ENCODE measurements at regions not wholly inside any gene's neighbourhood (a gene's known extent, or its start where the extent isn't known, plus 50 kb on each side); places are given as distances from the start of the nearest gene placed in this dataset.

GRCh38 chr10:78277314-78278057 is 243.8 kb downstream of the RPS24 start:
- Histone ChIP-seq H3K36me3 (ENCODE audit: control insufficient read depth, insufficient read depth, low read length) (no peaks in the 10 kb centered on the region), H3K4me3 (ENCODE audit: low read depth, low read length) (no peak overlapping the region), H3K27me3 (ENCODE audit: control insufficient read depth, insufficient read depth, low read length) (peaks cover 3% of the 10 kb centered on the region)
- DNase-seq (ENCODE audit: low read depth) = no peak
- no peak for TF ChIP-seq CTCF (IDR thresholded peaks at IDR 0.05; ENCODE audit: insufficient read depth, low read length, poor library complexity, severe bottlenecking)

DNA sequence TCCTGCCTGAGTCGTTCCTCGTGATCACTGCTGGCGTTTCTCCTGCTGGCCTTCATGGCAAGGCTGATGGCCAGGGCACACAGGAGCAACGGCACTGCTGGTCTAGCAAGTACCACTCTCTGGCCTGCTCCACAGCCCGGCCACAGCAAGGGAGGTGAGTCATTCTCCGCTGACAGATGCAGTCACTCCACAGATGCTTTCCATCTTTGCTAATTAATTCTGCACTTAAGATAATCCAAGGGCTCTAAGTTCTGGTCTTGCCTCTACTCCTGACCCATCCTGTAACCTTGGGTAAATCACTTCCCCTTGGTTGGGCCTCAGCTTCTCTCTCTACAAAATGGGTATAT is 244.4 kb downstream of the RPS24 start:
- Histone ChIP-seq H3K4me3 (ENCODE audit: low read depth, low read length) (no peak overlapping the region), H3K27me3 (ENCODE audit: control insufficient read depth, insufficient read depth, low read length) (peaks cover 5% of the 10 kb centered on the region), H3K36me3 (ENCODE audit: control insufficient read depth, insufficient read depth, low read length) (no peaks in the 10 kb centered on the region)
- no peak for DNase-seq (ENCODE audit: low read depth)
- no peak for TF ChIP-seq CTCF (IDR thresholded peaks at IDR 0.05; ENCODE audit: insufficient read depth, low read length, poor library complexity, severe bottlenecking)

DNA sequence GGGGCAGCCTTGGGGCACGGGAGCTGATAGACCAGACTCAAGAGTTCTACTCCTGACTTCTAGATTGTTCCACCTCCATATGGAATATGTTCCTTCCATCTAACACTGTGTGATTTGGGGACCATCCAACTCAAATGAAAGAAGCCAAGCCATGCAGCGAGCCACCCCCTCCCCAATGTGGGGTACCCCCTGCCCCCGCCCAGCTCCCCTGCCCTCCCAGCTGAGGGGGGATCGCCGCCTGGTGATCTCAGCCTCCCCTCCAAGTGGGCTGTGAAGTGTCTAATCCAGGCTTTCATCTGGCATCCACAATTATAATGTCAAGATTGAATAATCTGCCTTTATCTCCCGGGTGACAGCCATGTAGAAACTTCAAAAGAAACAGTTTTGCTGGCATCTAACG is 246.1 kb downstream of the RPS24 start:
- Histone ChIP-seq H3K36me3 (ENCODE audit: control insufficient read depth, insufficient read depth, low read length) (no peaks in the 10 kb centered on the region), H3K27me3 (ENCODE audit: control insufficient read depth, insufficient read depth, low read length) (peaks cover 9% of the 10 kb centered on the region), H3K4me3 (ENCODE audit: low read depth, low read length) (no peak overlapping the region)
- no peak for TF ChIP-seq CTCF (IDR thresholded peaks at IDR 0.05; ENCODE audit: insufficient read depth, low read length, poor library complexity, severe bottlenecking)
- no peak for DNase-seq (ENCODE audit: low read depth)

DNA sequence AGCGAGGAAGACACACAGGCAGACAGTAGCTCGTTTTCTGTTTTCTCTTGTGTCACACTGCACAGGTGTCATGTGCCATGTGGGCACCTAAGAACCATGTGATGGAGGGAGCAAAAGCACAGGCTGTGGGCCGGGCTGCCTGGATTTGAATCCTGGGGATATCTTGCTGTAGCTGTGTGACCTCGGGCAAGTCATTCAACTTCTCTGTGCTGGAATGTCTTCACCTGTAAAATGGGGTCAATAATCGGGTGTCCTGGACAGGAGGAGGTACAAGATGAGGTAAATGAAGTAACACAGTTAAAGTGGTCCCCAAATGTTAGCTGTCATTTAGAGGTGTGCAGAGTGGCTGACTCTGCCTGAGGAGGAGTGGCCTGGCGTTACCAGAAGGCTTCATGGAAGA is 246.9 kb downstream of the RPS24 start:
- no peak for DNase-seq (ENCODE audit: low read depth)
- Histone ChIP-seq H3K4me3 (ENCODE audit: low read depth, low read length) (no peak overlapping the region), H3K27me3 (ENCODE audit: control insufficient read depth, insufficient read depth, low read length) (peaks cover 9% of the 10 kb centered on the region), H3K36me3 (ENCODE audit: control insufficient read depth, insufficient read depth, low read length) (no peaks in the 10 kb centered on the region)
- no peak for TF ChIP-seq CTCF (IDR thresholded peaks at IDR 0.05; ENCODE audit: insufficient read depth, low read length, poor library complexity, severe bottlenecking)

DNA sequence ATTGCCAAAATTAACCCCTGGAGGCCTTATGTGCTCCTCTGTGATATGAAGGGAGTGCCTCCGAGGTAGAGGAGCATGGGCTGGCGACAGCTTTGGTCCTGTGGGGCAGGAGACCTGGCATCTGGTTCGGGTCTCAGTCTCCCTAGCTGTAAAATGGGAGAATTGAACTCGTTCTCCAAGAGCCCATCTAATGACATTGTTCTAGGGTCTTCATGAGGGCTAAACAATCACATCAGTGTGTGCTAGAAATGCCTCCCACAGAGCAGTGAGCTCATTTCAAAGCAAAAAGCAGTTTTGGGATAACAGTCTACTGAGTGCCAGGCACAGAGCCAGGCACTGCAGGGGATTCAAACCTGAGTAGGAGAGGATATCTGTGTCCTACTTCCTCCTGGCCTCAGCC is 248.0 kb downstream of the RPS24 start:
- no peak for DNase-seq (ENCODE audit: low read depth)
- Histone ChIP-seq H3K4me3 (ENCODE audit: low read depth, low read length) (no peak overlapping the region), H3K27me3 (ENCODE audit: control insufficient read depth, insufficient read depth, low read length) (peaks cover 10% of the 10 kb centered on the region), H3K36me3 (ENCODE audit: control insufficient read depth, insufficient read depth, low read length) (no peaks in the 10 kb centered on the region)
- TF ChIP-seq CTCF (IDR thresholded peaks at IDR 0.05; ENCODE audit: insufficient read depth, low read length, poor library complexity, severe bottlenecking) = no peak

GRCh38 chr10:78283069-78283682 is 249.5 kb downstream of the RPS24 start:
- TF ChIP-seq CTCF (IDR thresholded peaks at IDR 0.05; ENCODE audit: insufficient read depth, low read length, poor library complexity, severe bottlenecking) = no peak
- H3K4me3 ChIP-seq (ENCODE audit: low read depth, low read length) = no peak overlapping the region
- no peaks in the 10 kb centered on the region for H3K36me3 ChIP-seq (ENCODE audit: control insufficient read depth, insufficient read depth, low read length)
- peaks cover 10% of the 10 kb centered on the region for H3K27me3 ChIP-seq (ENCODE audit: control insufficient read depth, insufficient read depth, low read length)
- no peak for DNase-seq (ENCODE audit: low read depth)
